Uterus (tissue), 3 donors: ENCODE measurements at regions not wholly inside any gene's neighbourhood (a gene's known extent, or its start where the extent isn't known, plus 50 kb on each side); places are given as distances from the start of the nearest gene placed in this dataset.

Experiments
- DNase-seq, 2 donors: peaks; one replicate each; pipeline ENCODE4 v3.0.0-alpha.2; 2019 to 2020
- H3K27ac ChIP-seq, 2 donors: fragments of 200-600 bp; sonication (generic); 1 replicate in 1 of 2; 2 replicates in 1 of 2; pipeline ENCODE4 v1.5.1; 2016 to 2018
- H3K27me3 ChIP-seq, 2 donors: fragments of 200-600 bp; sonication (generic); one replicate each; pipeline ENCODE4 v1.5.1; 2018 to 2019; ENCODE audit warnings: control low read depth in 1 of 2
- H3K36me3 ChIP-seq, 2 donors: fragments of 200-600 bp; sonication (generic); one replicate each; pipeline ENCODE4 v1.5.1; 2019; ENCODE audit warnings: control low read depth in 1 of 2
- H3K4me1 ChIP-seq, 2 donors: fragments of 200-600 bp; sonication (generic); one replicate each; pipeline ENCODE4 v1.5.1; 2018 to 2019; ENCODE audit warnings: control low read depth in 1 of 2
- H3K4me3 ChIP-seq, 2 donors: fragments of 200-600 bp; sonication (generic); 1 replicate in 1 of 2; 2 replicates in 1 of 2; pipeline ENCODE4 v1.5.1; 2018 to 2019; ENCODE audit warnings: mild to moderate bottlenecking in 1 of 2
- H3K9me3 ChIP-seq, 2 donors: fragments of 200-600 bp; sonication (generic); one replicate each; pipeline ENCODE4 v1.5.1; 2019; ENCODE audit warnings: control low read depth in 1 of 2
- CTCF ChIP-seq, 4 experiments: fragments of 200-600 bp in 2 of 4; fragments of 450-650 bp in 2 of 4; sonication (generic) in 2 of 4; IDR thresholded peaks; one replicate each; pipeline ENCODE4 v1.5.1; 2016 to 2019; ENCODE audit warnings: antibody characterized with exemption in 4 of 4, mild to moderate bottlenecking in 2 of 4, moderate library complexity in 1 of 4
- POLR2A ChIP-seq, 2 donors: fragments of 450-650 bp; IDR thresholded peaks; one replicate each; pipeline ENCODE4 v1.6.1; 2016; ENCODE audit warnings: antibody characterized with exemption in 2 of 2, mild to moderate bottlenecking in 1 of 2, moderate library complexity in 1 of 2
- intact Hi-C: fragments of 100-400 bp; cut with DNase I; formaldehyde crosslinking; loops from one replicate; pipeline ENCODE4 v1.15.1; 2023; ENCODE audit warnings: low total_unique reads
- donor health status: DM: yes; HTN: yes; CAD: no.

GRCh38 chr4:123299212-123299691 is 97.3 kb upstream of the SPRY1 start:
- intact Hi-C loops = no loop called here
- Histone ChIP-seq H3K4me1 (no peaks in the 10 kb centered on the region), H3K9me3 (no peaks in the 10 kb centered on the region), H3K4me3 (no peak overlapping the region), H3K27ac (no peak overlapping the region), H3K27me3 (no peaks in the 10 kb centered on the region), H3K36me3 (no peaks in the 10 kb centered on the region)
- TF ChIP-seq POLR2A (IDR thresholded peaks at IDR 0.05) = no peak
- no peak for DNase-seq

DNA sequence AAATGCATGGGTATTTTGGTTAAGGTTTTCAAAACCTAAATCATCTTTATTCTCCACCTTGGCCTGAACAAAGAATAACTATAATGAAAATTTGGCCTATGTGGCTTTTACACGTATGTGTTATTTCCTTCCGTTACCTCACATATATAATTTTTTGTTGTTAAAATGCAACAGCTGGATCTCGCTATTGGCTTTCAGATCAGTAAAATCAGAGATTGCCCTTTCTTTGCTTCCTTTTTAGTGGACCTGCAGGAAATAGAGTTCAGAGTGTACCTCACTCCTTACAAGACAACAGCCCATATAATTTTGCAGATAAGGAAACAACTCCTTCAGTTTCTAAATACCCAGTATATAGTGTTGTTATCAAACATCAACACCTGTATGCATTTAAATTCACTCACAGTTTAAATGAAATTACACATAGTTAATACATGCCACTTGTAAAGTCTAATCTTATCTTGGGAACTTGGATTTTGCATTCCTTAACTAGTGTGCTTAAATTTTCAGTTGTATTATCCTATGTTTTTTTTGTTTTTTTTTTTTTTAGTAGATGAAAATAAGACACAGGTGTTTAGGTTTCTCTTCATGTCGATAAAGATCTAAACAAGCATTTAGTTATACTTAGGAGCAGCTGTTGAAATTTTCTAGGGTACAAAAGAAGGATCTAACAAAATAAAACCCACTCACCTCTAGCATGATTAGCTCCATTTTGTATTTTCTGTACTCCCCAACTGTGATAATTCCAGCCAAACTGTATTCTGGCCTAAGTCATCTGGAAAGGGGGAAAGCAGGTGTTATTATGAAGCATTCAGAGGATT is 96.2 kb upstream of the SPRY1 start:
- no peak for TF ChIP-seq POLR2A (IDR thresholded peaks at IDR 0.05)
- no peak for TF ChIP-seq CTCF (IDR thresholded peaks at IDR 0.05)
- H3K27me3 ChIP-seq = no peaks in the 10 kb centered on the region
- H3K27ac ChIP-seq = no peak overlapping the region
- no peak overlapping the region for H3K4me3 ChIP-seq
- DNase-seq = no peak
- H3K9me3 ChIP-seq = no peaks in the 10 kb centered on the region
- H3K4me1 ChIP-seq = no peaks in the 10 kb centered on the region
- no peaks in the 10 kb centered on the region for H3K36me3 ChIP-seq
- intact Hi-C loops = no loop called here

DNA sequence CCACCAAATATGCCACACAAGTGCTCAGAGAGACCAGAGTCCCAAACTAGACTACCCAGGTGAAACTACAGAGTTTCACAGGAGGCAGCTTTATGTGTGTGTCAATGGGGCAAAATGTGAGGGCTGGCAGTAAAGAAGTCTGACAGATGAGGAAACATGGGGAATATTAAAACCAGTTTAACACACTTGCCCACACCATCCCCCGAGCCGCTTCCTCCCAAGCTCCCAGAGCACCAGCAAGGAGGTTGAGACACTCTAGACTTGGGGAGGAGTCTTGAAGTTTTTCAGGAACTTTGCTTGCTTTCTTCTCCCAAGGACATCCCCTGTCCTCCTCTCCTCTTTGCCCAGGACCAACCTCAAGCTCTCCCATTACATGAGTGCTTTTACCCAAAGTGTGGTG is 94.7 kb upstream of the SPRY1 start:
- Histone ChIP-seq H3K4me1 (no peaks in the 10 kb centered on the region), H3K27me3 (no peaks in the 10 kb centered on the region), H3K4me3 (no peak overlapping the region), H3K27ac (no peak overlapping the region), H3K9me3 (no peaks in the 10 kb centered on the region), H3K36me3 (no peaks in the 10 kb centered on the region)
- DNase-seq = no peak
- intact Hi-C loops = no loop called here
- TF ChIP-seq CTCF (IDR thresholded peaks at IDR 0.05) = no peak

GRCh38 chr4:123304151-123304964 is 92.2 kb upstream of the SPRY1 start:
- Histone ChIP-seq H3K9me3 (no peaks in the 10 kb centered on the region), H3K27ac (no peak overlapping the region), H3K4me3 (no peak overlapping the region), H3K27me3 (no peaks in the 10 kb centered on the region), H3K4me1 (no peaks in the 10 kb centered on the region), H3K36me3 (no peaks in the 10 kb centered on the region)
- TF ChIP-seq POLR2A (IDR thresholded peaks at IDR 0.05) (no peak), CTCF (IDR thresholded peaks at IDR 0.05) (no peak)
- intact Hi-C loops = no loop called here
- peak in 1 of 2 donors; percentile 37 for DNase-seq

DNA sequence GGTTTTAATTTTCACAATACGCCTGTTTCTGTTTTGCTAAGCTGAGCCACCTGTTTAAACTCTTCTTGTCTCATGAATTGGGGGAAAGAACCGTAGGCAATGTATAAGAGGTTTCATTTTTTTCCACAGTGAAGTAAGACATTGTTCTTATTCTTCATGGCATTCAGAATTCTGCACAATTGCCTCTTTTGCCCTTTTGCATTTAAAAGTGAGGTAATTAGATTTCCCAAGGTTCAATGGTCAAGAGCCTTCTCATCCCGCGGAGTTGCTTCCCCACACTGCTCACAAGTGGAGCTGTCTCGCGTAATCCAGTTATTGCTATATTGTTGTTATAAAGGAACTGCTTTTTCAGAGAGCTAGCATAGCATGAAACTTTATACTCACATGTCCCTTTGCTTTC is 90.9 kb upstream of the SPRY1 start:
- no peaks in the 10 kb centered on the region for H3K9me3 ChIP-seq
- DNase-seq = no peak
- intact Hi-C loops = no loop called here
- H3K4me1 ChIP-seq = no peaks in the 10 kb centered on the region
- H3K27me3 ChIP-seq = no peaks in the 10 kb centered on the region
- TF ChIP-seq POLR2A (IDR thresholded peaks at IDR 0.05) = no peak
- no peak for TF ChIP-seq CTCF (IDR thresholded peaks at IDR 0.05)
- no peak overlapping the region for H3K27ac ChIP-seq
- H3K36me3 ChIP-seq = no peaks in the 10 kb centered on the region
- H3K4me3 ChIP-seq = no peak overlapping the region
